ENCODE measurements at regions not wholly inside any gene's neighbourhood (a gene's known extent, or its start where the extent isn't known, plus 50 kb on each side); places are given as distances from the start of the nearest gene placed in this dataset.
"Not testable (repeated sequence)": the region's sequence is repeated elsewhere in the genome, so short reads cannot be mapped to it uniquely, and the experiment has no call there.

DNA sequence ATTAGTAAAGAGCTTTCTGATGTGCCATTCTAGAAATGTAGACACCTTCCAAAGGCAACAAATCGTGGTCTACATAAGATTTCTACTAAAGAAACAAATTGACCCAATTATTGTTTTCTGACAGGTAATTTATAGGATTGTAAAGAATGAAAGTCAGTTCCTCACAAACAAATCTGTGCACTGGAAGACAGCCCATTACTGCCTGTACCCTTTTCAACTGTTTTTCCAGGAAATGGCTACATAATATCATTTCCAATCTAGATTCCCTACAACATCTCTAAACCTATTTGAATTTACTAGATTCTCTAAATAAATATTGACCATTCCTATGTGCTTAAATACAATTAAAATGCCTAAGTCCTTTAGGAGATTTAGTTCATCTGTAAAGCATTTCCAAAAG is 939.1 kb downstream of the FSCB start:
- H3K27ac ChIP-seq (ENCODE audit: low read depth, low read length), result no peak overlapping the region
- H3K36me3 ChIP-seq (ENCODE audit: control insufficient read depth, insufficient read depth, low read length), result no peaks in the 10 kb centered on the region
- no peak overlapping the region for H3K9ac ChIP-seq (ENCODE audit: low read depth, low read length)
- H3K4me3 ChIP-seq (ENCODE audit: low read depth, low read length), result no peak overlapping the region
- H3K9me3 ChIP-seq (ENCODE audit: control insufficient read depth, insufficient read depth, low read length), result no peaks in the 10 kb centered on the region
- no peaks in the 10 kb centered on the region for H3K4me1 ChIP-seq (ENCODE audit: control insufficient read depth, insufficient read depth, low read length)
- H3K27me3 ChIP-seq (ENCODE audit: control insufficient read depth, insufficient read depth, low read length), result no peaks in the 10 kb centered on the region

DNA sequence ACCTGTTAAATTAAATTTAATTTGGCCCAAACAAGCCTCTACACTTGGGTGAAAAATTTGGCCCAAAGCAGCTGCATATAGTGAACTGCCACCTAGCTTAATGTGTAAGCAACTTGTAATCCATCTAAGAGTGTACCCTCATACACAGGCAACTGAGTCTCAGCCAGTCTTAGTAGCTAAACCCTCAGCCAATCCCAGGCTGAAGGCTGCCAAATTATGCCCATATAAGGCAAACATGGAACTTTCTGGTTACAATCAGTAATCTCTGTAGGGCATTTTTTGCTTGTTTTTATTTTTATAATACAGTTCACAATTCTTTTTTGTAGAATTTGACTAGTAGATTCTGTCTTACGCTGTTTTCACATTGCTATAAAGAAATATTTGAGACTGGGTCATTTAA is 958.7 kb downstream of the FSCB start:
- Histone ChIP-seq H3K36me3 (ENCODE audit: control insufficient read depth, insufficient read depth, low read length) (no peaks in the 10 kb centered on the region), H3K27me3 (ENCODE audit: control insufficient read depth, insufficient read depth, low read length) (no peaks in the 10 kb centered on the region), H3K4me1 (ENCODE audit: control insufficient read depth, insufficient read depth, low read length) (no peaks in the 10 kb centered on the region), H3K27ac (ENCODE audit: low read depth, low read length) (no peak overlapping the region), H3K4me3 (ENCODE audit: low read depth, low read length) (no peak overlapping the region), H3K9ac (ENCODE audit: low read depth, low read length) (no peak overlapping the region), H3K9me3 (ENCODE audit: control insufficient read depth, insufficient read depth, low read length) (no peaks in the 10 kb centered on the region)

GRCh38 chr14:43547596-43547995 is 959.5 kb downstream of the FSCB start:
- not testable (repeated sequence) for H3K4me3 ChIP-seq (ENCODE audit: low read depth, low read length); H3K4me1 ChIP-seq (ENCODE audit: control insufficient read depth, insufficient read depth, low read length); H3K27me3 ChIP-seq (ENCODE audit: control insufficient read depth, insufficient read depth, low read length); H3K9me3 ChIP-seq (ENCODE audit: control insufficient read depth, insufficient read depth, low read length); H3K27ac ChIP-seq (ENCODE audit: low read depth, low read length); H3K9ac ChIP-seq (ENCODE audit: low read depth, low read length); H3K36me3 ChIP-seq (ENCODE audit: control insufficient read depth, insufficient read depth, low read length)

- H3K9ac ChIP-seq (ENCODE audit: low read depth, low read length), result no peak overlapping the region
- no peaks in the 10 kb centered on the region for H3K9me3 ChIP-seq (ENCODE audit: control insufficient read depth, insufficient read depth, low read length)
- no peak overlapping the region for H3K4me3 ChIP-seq (ENCODE audit: low read depth, low read length)
- H3K36me3 ChIP-seq (ENCODE audit: control insufficient read depth, insufficient read depth, low read length), result no peaks in the 10 kb centered on the region
- H3K4me1 ChIP-seq (ENCODE audit: control insufficient read depth, insufficient read depth, low read length), result no peaks in the 10 kb centered on the region
- no peak overlapping the region for H3K27ac ChIP-seq (ENCODE audit: low read depth, low read length)
- no peaks in the 10 kb centered on the region for H3K27me3 ChIP-seq (ENCODE audit: control insufficient read depth, insufficient read depth, low read length)
Measured at GRCh38 chr14:43541356-43541755, 965.7 kb downstream of the FSCB start.

- no peaks in the 10 kb centered on the region for H3K9me3 ChIP-seq (ENCODE audit: control insufficient read depth, insufficient read depth, low read length)
- H3K27ac ChIP-seq (ENCODE audit: low read depth, low read length), result no peak overlapping the region
- H3K4me3 ChIP-seq (ENCODE audit: low read depth, low read length), result no peak overlapping the region
- no peaks in the 10 kb centered on the region for H3K36me3 ChIP-seq (ENCODE audit: control insufficient read depth, insufficient read depth, low read length)
- no peaks in the 10 kb centered on the region for H3K4me1 ChIP-seq (ENCODE audit: control insufficient read depth, insufficient read depth, low read length)
- H3K9ac ChIP-seq (ENCODE audit: low read depth, low read length), result no peak overlapping the region
- no peaks in the 10 kb centered on the region for H3K27me3 ChIP-seq (ENCODE audit: control insufficient read depth, insufficient read depth, low read length)
Measured at GRCh38 chr14:43540948-43541347, 966.1 kb downstream of the FSCB start.

DNA sequence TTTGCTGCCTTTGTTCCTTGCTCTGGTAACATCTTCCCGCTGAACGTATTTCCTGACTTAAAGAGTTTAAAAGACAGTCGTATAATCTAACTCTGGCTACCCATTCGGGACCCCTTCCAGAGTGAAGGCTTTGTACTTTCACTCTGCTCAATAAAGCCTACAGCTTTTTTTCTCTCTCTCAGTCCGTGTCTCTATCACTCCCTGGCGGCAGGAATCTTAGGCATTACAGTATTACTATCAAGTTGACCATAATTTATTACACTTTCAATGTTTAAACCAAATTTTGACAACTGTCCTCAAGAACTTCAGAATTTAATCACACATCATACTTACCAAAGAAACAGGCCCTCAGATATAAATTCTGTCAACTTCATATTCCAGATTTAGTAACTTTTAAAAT is 967.9 kb downstream of the FSCB start:
- Histone ChIP-seq H3K4me1 (ENCODE audit: control insufficient read depth, insufficient read depth, low read length) (no peaks in the 10 kb centered on the region), H3K4me3 (ENCODE audit: low read depth, low read length) (no peak overlapping the region), H3K9me3 (ENCODE audit: control insufficient read depth, insufficient read depth, low read length) (no peaks in the 10 kb centered on the region), H3K27me3 (ENCODE audit: control insufficient read depth, insufficient read depth, low read length) (no peaks in the 10 kb centered on the region), H3K9ac (ENCODE audit: low read depth, low read length) (no peak overlapping the region), H3K36me3 (ENCODE audit: control insufficient read depth, insufficient read depth, low read length) (no peaks in the 10 kb centered on the region), H3K27ac (ENCODE audit: low read depth, low read length) (no peak overlapping the region)

DNA sequence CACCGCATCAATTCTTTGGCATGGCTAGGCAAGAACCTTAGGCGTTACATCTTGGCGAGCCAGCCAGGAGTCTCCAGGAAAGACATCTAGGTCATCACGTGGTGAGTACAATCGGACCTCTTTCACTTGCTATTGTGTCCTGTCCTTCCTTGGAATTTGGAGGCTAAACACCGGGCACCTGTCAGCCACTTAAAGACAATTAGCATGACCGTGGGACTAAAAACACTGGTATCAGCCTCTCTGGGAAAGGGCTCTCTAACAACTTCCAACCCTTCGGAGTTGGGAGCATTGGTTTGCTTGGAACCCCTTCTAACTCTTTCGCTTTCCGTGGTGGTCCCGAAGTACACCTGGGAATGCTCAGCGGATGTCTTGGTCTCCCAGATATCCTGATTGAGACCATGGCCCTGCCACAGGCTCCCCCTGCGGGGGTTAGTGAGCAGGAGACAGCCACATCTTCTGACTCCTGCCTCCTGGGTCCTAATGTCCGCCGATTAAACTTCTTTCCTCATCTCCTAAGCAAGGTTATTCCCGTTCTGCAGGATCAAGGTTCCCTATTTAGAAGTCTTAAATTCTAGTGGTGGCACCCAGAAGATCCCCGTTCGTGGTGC is 971.7 kb downstream of the FSCB start:
- no peak overlapping the region for H3K9ac ChIP-seq (ENCODE audit: low read depth, low read length)
- H3K4me1 ChIP-seq (ENCODE audit: control insufficient read depth, insufficient read depth, low read length), result no peaks in the 10 kb centered on the region
- no peak overlapping the region for H3K27ac ChIP-seq (ENCODE audit: low read depth, low read length)
- no peaks in the 10 kb centered on the region for H3K9me3 ChIP-seq (ENCODE audit: control insufficient read depth, insufficient read depth, low read length)
- H3K36me3 ChIP-seq (ENCODE audit: control insufficient read depth, insufficient read depth, low read length), result no peaks in the 10 kb centered on the region
- H3K4me3 ChIP-seq (ENCODE audit: low read depth, low read length), result no peak overlapping the region
- H3K27me3 ChIP-seq (ENCODE audit: control insufficient read depth, insufficient read depth, low read length), result no peaks in the 10 kb centered on the region

GRCh38 chr14:43532825-43533416 is 974.2 kb downstream of the FSCB start:
- Histone ChIP-seq H3K4me1 (ENCODE audit: control insufficient read depth, insufficient read depth, low read length) (no peaks in the 10 kb centered on the region), H3K36me3 (ENCODE audit: control insufficient read depth, insufficient read depth, low read length) (no peaks in the 10 kb centered on the region), H3K27ac (ENCODE audit: low read depth, low read length) (no peak overlapping the region), H3K9me3 (ENCODE audit: control insufficient read depth, insufficient read depth, low read length) (no peaks in the 10 kb centered on the region), H3K9ac (ENCODE audit: low read depth, low read length) (no peak overlapping the region), H3K27me3 (ENCODE audit: control insufficient read depth, insufficient read depth, low read length) (no peaks in the 10 kb centered on the region), H3K4me3 (ENCODE audit: low read depth, low read length) (no peak overlapping the region)

GRCh38 chr14:43528321-43528720 is 978.8 kb downstream of the FSCB start:
- H3K4me1 ChIP-seq (ENCODE audit: control insufficient read depth, insufficient read depth, low read length), result no peaks in the 10 kb centered on the region
- no peak overlapping the region for H3K27ac ChIP-seq (ENCODE audit: low read depth, low read length)
- no peaks in the 10 kb centered on the region for H3K36me3 ChIP-seq (ENCODE audit: control insufficient read depth, insufficient read depth, low read length)
- no peaks in the 10 kb centered on the region for H3K27me3 ChIP-seq (ENCODE audit: control insufficient read depth, insufficient read depth, low read length)
- no peak overlapping the region for H3K4me3 ChIP-seq (ENCODE audit: low read depth, low read length)
- no peak overlapping the region for H3K9ac ChIP-seq (ENCODE audit: low read depth, low read length)
- no peaks in the 10 kb centered on the region for H3K9me3 ChIP-seq (ENCODE audit: control insufficient read depth, insufficient read depth, low read length)

- H3K27ac ChIP-seq (ENCODE audit: low read depth, low read length), result no peak overlapping the region
- H3K9me3 ChIP-seq (ENCODE audit: control insufficient read depth, insufficient read depth, low read length), result no peaks in the 10 kb centered on the region
- H3K9ac ChIP-seq (ENCODE audit: low read depth, low read length), result no peak overlapping the region
- no peaks in the 10 kb centered on the region for H3K36me3 ChIP-seq (ENCODE audit: control insufficient read depth, insufficient read depth, low read length)
- H3K4me1 ChIP-seq (ENCODE audit: control insufficient read depth, insufficient read depth, low read length), result no peaks in the 10 kb centered on the region
- no peaks in the 10 kb centered on the region for H3K27me3 ChIP-seq (ENCODE audit: control insufficient read depth, insufficient read depth, low read length)
- H3K4me3 ChIP-seq (ENCODE audit: low read depth, low read length), result no peak overlapping the region
Measured at GRCh38 chr14:43525658-43526057, 981.4 kb downstream of the FSCB start.

DNA sequence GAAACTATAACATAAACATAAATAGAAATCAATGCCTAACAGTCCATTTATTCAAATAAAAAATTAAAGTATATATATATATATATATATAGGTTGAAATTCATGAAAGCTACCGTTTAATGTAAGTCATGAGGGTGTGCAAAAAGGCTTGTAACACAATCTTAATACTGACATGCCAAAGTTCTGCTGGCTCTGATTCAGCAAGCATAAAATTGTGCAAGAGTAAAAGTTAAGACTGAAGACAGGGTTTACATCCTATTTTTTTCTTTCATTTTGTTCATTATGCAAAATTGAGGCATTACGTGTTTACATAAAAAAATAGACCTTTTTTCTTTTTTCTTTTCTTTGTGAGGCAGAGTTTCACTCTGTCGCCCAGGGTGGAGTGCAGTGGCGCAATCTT is 984.2 kb downstream of the FSCB start:
- H3K4me1 ChIP-seq (ENCODE audit: control insufficient read depth, insufficient read depth, low read length), result no peaks in the 10 kb centered on the region
- H3K9me3 ChIP-seq (ENCODE audit: control insufficient read depth, insufficient read depth, low read length), result no peaks in the 10 kb centered on the region
- H3K27me3 ChIP-seq (ENCODE audit: control insufficient read depth, insufficient read depth, low read length), result no peaks in the 10 kb centered on the region
- no peak overlapping the region for H3K4me3 ChIP-seq (ENCODE audit: low read depth, low read length)
- no peaks in the 10 kb centered on the region for H3K36me3 ChIP-seq (ENCODE audit: control insufficient read depth, insufficient read depth, low read length)
- no peak overlapping the region for H3K27ac ChIP-seq (ENCODE audit: low read depth, low read length)
- no peak overlapping the region for H3K9ac ChIP-seq (ENCODE audit: low read depth, low read length)

Data from HUES48 (cell line).